ENCODE measurements at regions not wholly inside any gene's neighbourhood (a gene's known extent, or its start where the extent isn't known, plus 50 kb on each side); places are given as distances from the start of the nearest gene placed in this dataset.
"Not testable (repeated sequence)": the region's sequence is repeated elsewhere in the genome, so short reads cannot be mapped to it uniquely, and the experiment has no call there.

GRCh38 chr10:30172091-30172490 is 112.7 kb upstream of the JCAD start:
- Histone ChIP-seq H3K36me3 (replicated peaks) (no peaks in the 10 kb centered on the region), H3K27ac (no peak overlapping the region), H3K27me3 (replicated peaks) (no peaks in the 10 kb centered on the region), H3K4me3 (ENCODE audit: low read depth, low read length) (no peak overlapping the region)
- no peak for TF ChIP-seq CTCF (IDR thresholded peaks at IDR 0.05; ENCODE audit: low read depth, low read length, missing control alignments)
- in situ Hi-C loops (cut with HindIII; ENCODE audit: low pct_ligation_motif_present, low sequenced_read_pairs): no loop called here
- no peak for DNase-seq

GRCh38 chr10:30171601-30172000 is 112.2 kb upstream of the JCAD start:
- no peak overlapping the region for H3K4me3 ChIP-seq (ENCODE audit: low read depth, low read length)
- no peak for DNase-seq
- TF ChIP-seq CTCF (IDR thresholded peaks at IDR 0.05; ENCODE audit: low read depth, low read length, missing control alignments): no peak
- no peaks in the 10 kb centered on the region for H3K27me3 ChIP-seq (replicated peaks)
- H3K27ac ChIP-seq: no peak overlapping the region
- in situ Hi-C loops (cut with HindIII; ENCODE audit: low pct_ligation_motif_present, low sequenced_read_pairs): no loop called here
- H3K36me3 ChIP-seq (replicated peaks): no peaks in the 10 kb centered on the region

- DNase-seq: no peak
- Histone ChIP-seq H3K36me3 (replicated peaks) (no peaks in the 10 kb centered on the region), H3K27me3 (replicated peaks) (no peaks in the 10 kb centered on the region), H3K4me3 (ENCODE audit: low read depth, low read length) (no peak overlapping the region), H3K27ac (no peak overlapping the region)
- TF ChIP-seq CTCF (IDR thresholded peaks at IDR 0.05; ENCODE audit: low read depth, low read length, missing control alignments): no peak
- in situ Hi-C loops (cut with HindIII; ENCODE audit: low pct_ligation_motif_present, low sequenced_read_pairs): no loop called here
Observed at GRCh38 chr10:30170814-30171213, 111.4 kb upstream of the JCAD start.

- Histone ChIP-seq H3K4me3 (ENCODE audit: low read depth, low read length) (no peak overlapping the region), H3K36me3 (replicated peaks) (no peaks in the 10 kb centered on the region), H3K27me3 (replicated peaks) (no peaks in the 10 kb centered on the region), H3K27ac (no peak overlapping the region)
- TF ChIP-seq CTCF (IDR thresholded peaks at IDR 0.05; ENCODE audit: low read depth, low read length, missing control alignments): no peak
- DNase-seq: no peak
- in situ Hi-C loops (cut with HindIII; ENCODE audit: low pct_ligation_motif_present, low sequenced_read_pairs): no loop called here
Observed at GRCh38 chr10:30170146-30170545, 110.8 kb upstream of the JCAD start.

GRCh38 chr10:30169342-30169741 is 110.0 kb upstream of the JCAD start:
- no peaks in the 10 kb centered on the region for H3K36me3 ChIP-seq (replicated peaks)
- no peak for TF ChIP-seq CTCF (IDR thresholded peaks at IDR 0.05; ENCODE audit: low read depth, low read length, missing control alignments)
- no peak for DNase-seq
- in situ Hi-C loops (cut with HindIII; ENCODE audit: low pct_ligation_motif_present, low sequenced_read_pairs): no loop called here
- H3K27me3 ChIP-seq (replicated peaks): no peaks in the 10 kb centered on the region
- no peak overlapping the region for H3K4me3 ChIP-seq (ENCODE audit: low read depth, low read length)
- H3K27ac ChIP-seq: no peak overlapping the region

- in situ Hi-C loops (cut with HindIII; ENCODE audit: low pct_ligation_motif_present, low sequenced_read_pairs): no loop called here
- Histone ChIP-seq H3K36me3 (replicated peaks) (no peaks in the 10 kb centered on the region), H3K27ac (no peak overlapping the region), H3K4me3 (ENCODE audit: low read depth, low read length) (no peak overlapping the region), H3K27me3 (replicated peaks) (no peaks in the 10 kb centered on the region)
- TF ChIP-seq CTCF (IDR thresholded peaks at IDR 0.05; ENCODE audit: low read depth, low read length, missing control alignments): no peak
- no peak for DNase-seq
Observed at GRCh38 chr10:30166929-30167328, 107.5 kb upstream of the JCAD start.

- H3K27me3 ChIP-seq (replicated peaks); DNase-seq; in situ Hi-C loops (cut with HindIII; ENCODE audit: low pct_ligation_motif_present, low sequenced_read_pairs); H3K4me3 ChIP-seq (ENCODE audit: low read depth, low read length); H3K27ac ChIP-seq; H3K36me3 ChIP-seq (replicated peaks): not testable (repeated sequence)
Observed at GRCh38 chr10:30163410-30163809, 104.0 kb upstream of the JCAD start.

GRCh38 chr10:30162796-30163195 is 103.4 kb upstream of the JCAD start:
- in situ Hi-C loops (cut with HindIII; ENCODE audit: low pct_ligation_motif_present, low sequenced_read_pairs); H3K36me3 ChIP-seq (replicated peaks); H3K4me3 ChIP-seq (ENCODE audit: low read depth, low read length); H3K27me3 ChIP-seq (replicated peaks); DNase-seq; H3K27ac ChIP-seq: not testable (repeated sequence)
